ENCODE measurements at regions not wholly inside any gene's neighbourhood (a gene's known extent, or its start where the extent isn't known, plus 50 kb on each side); places are given as distances from the start of the nearest gene placed in this dataset.

- no peaks in the 10 kb centered on the region for H3K79me2 ChIP-seq (replicated peaks; ENCODE audit: insufficient read depth, low read length)
- H3K27me3 ChIP-seq (ENCODE audit: insufficient read depth, low read depth, low read length): no peaks in the 10 kb centered on the region
- no peak overlapping the region for H3K4me2 ChIP-seq (ENCODE audit: low read length)
- H4K20me1 ChIP-seq (ENCODE audit: insufficient read depth): no peaks in the 10 kb centered on the region
- no peak overlapping the region for H3K27ac ChIP-seq (ENCODE audit: low read length)
- TF ChIP-seq RAD21 (conservative IDR thresholded peaks at IDR 0.05) (no peak), TAF1 (IDR thresholded peaks at IDR 0.05; ENCODE audit: low read depth) (no peak), CTCF (IDR thresholded peaks at IDR 0.05; ENCODE audit: poor library complexity, severe bottlenecking) (no peak), MXI1 (conservative IDR thresholded peaks at IDR 0.05; ENCODE audit: poor library complexity, severe bottlenecking) (no peak), POLR2AphosphoS5 (IDR thresholded peaks at IDR 0.05) (no peak), REST (IDR thresholded peaks at IDR 0.05; ENCODE audit: borderline replicate concordance) (no peak), SMC3 (conservative IDR thresholded peaks at IDR 0.05; ENCODE audit: poor library complexity) (no peak), EZH2 (IDR thresholded peaks at IDR 0.05; ENCODE audit: borderline replicate concordance, insufficient read depth, low read length, poor library complexity, severe bottlenecking) (no peak), EP300 (conservative IDR thresholded peaks at IDR 0.05; ENCODE audit: poor library complexity, severe bottlenecking) (no peak)
- no peak overlapping the region for H2AFZ ChIP-seq (ENCODE audit: low read depth, low read length)
- no peak overlapping the region for H3K9ac ChIP-seq (ENCODE audit: low read length)
- no peaks in the 10 kb centered on the region for H3K9me3 ChIP-seq (ENCODE audit: low read length)
- H3K9me2 ChIP-seq (ENCODE audit: insufficient read depth, low read length): no peaks in the 10 kb centered on the region
- H3F3A ChIP-seq (ENCODE audit: insufficient read depth, low read length, poor library complexity, severe bottlenecking): no peaks in the 10 kb centered on the region
- no peaks in the 10 kb centered on the region for H3K36me3 ChIP-seq (ENCODE audit: insufficient read depth, low read length)
- no peak overlapping the region for H3K4me3 ChIP-seq (ENCODE audit: low read length)
Measured at GRCh38 chr3:104764496-104764895, 602.2 kb upstream of the ALCAM start.

GRCh38 chr3:104768886-104769285 lies 597.8 kb upstream of the ALCAM start:
- H3K27ac ChIP-seq (ENCODE audit: low read length): no peak overlapping the region
- H3K79me2 ChIP-seq (replicated peaks; ENCODE audit: insufficient read depth, low read length): no peaks in the 10 kb centered on the region

More at GRCh38 chr3:104768886-104769285, 597.8 kb upstream of the ALCAM start:
- Histone ChIP-seq H2AFZ (ENCODE audit: low read depth, low read length) (no peak overlapping the region), H4K20me1 (ENCODE audit: insufficient read depth) (no peaks in the 10 kb centered on the region), H3K4me2 (ENCODE audit: low read length) (no peak overlapping the region), H3K4me3 (ENCODE audit: low read length) (no peak overlapping the region), H3K9ac (ENCODE audit: low read length) (no peak overlapping the region), H3F3A (ENCODE audit: insufficient read depth, low read length, poor library complexity, severe bottlenecking) (no peaks in the 10 kb centered on the region), H3K36me3 (ENCODE audit: insufficient read depth, low read length) (no peaks in the 10 kb centered on the region), H3K9me3 (ENCODE audit: low read length) (no peaks in the 10 kb centered on the region), H3K9me2 (ENCODE audit: insufficient read depth, low read length) (no peaks in the 10 kb centered on the region), H3K27me3 (ENCODE audit: insufficient read depth, low read depth, low read length) (no peaks in the 10 kb centered on the region)
- TF ChIP-seq REST (IDR thresholded peaks at IDR 0.05; ENCODE audit: borderline replicate concordance): no peak
- TF ChIP-seq CTCF (IDR thresholded peaks at IDR 0.05; ENCODE audit: poor library complexity, severe bottlenecking): no peak
- no peak for TF ChIP-seq SMC3 (conservative IDR thresholded peaks at IDR 0.05; ENCODE audit: poor library complexity)
- no peak for TF ChIP-seq TAF1 (IDR thresholded peaks at IDR 0.05; ENCODE audit: low read depth)
- no peak for TF ChIP-seq RAD21 (conservative IDR thresholded peaks at IDR 0.05)
- no peak for TF ChIP-seq POLR2AphosphoS5 (IDR thresholded peaks at IDR 0.05)
- TF ChIP-seq EP300 (conservative IDR thresholded peaks at IDR 0.05; ENCODE audit: poor library complexity, severe bottlenecking): no peak
- TF ChIP-seq MXI1 (conservative IDR thresholded peaks at IDR 0.05; ENCODE audit: poor library complexity, severe bottlenecking): no peak
- TF ChIP-seq EZH2 (IDR thresholded peaks at IDR 0.05; ENCODE audit: borderline replicate concordance, insufficient read depth, low read length, poor library complexity, severe bottlenecking): no peak
